ENCODE measurements at regions not wholly inside any gene's neighbourhood (a gene's known extent, or its start where the extent isn't known, plus 50 kb on each side); places are given as distances from the start of the nearest gene placed in this dataset.

- DNase-seq = no peak
Measured at GRCh38 chr5:160940725-160941124, 88.7 kb upstream of the ATP10B start.

GRCh38 chr5:160938532-160938931 lies 86.5 kb upstream of the ATP10B start:
- DNase-seq = peak; percentile 8 to 57 (median 46)

- DNase-seq = no peak
Measured at GRCh38 chr5:160937570-160937969, 85.6 kb upstream of the ATP10B start.

GRCh38 chr5:160935776-160936175 lies 83.8 kb upstream of the ATP10B start:
- DNase-seq = no peak

DNA sequence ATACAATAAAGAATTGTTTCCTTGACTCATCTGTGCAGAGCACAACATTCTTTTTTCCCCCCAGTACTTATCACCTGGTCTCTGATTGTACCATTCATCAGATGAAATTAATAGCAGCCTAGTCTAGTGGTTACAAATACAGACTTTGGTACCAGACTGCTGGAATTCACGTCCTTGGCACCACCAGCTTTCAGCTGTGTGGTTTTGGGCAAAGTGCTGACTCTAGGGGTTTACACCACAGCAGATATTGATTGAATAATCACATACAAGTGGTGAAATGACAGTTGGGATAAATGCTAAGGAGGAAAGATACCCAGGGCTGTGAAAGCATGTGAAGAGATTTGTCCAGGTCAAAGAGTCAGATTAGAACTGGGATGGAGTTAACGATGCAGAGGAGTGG lies 79.3 kb upstream of the ATP10B start:
- no peak for DNase-seq

DNA sequence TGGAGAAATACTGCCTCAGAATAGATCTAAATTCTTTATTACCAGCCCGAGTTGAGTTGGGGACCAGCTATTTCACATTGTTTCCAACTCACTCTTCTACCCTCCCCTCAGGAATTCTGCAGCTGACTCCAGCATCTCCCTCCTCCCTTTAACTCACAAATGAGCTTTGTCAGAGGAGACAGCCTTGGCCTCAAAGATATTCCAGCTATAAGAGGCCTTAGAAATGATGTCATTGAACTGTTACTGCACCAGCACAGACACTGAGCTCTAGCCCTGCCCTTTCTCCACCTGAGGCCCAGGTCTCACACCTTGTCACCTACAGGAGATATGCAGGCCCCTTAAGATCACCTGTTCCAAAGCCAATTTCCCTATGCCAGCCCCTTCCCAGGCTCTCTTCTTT lies 78.4 kb upstream of the ATP10B start:
- DNase-seq = no peak

- DNase-seq = no peak
Measured at GRCh38 chr5:160929906-160930305, 77.9 kb upstream of the ATP10B start.

DNA sequence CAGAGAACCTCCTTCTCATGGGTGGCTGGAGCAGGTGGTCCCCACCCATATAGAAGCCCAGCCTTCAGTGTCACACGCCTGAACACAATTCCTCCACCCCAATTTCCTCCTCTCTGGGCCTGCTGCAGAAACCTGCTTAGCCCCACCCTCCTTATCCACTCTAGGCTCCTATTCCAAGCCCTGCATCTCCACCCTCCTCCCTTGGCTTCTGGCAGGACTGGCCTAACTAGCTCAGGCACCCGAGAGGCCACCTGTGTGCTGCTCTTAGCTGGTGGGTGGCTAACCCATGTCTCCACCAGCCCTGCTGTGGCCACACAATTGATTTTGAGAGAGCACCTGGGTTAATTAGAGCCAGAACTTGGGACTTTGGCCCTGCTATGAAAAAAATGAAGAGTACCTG lies 77.3 kb upstream of the ATP10B start:
- no peak for DNase-seq

- DNase-seq = peak in 3 of 4 experiments; percentile 2 to 10 (median 9)
Measured at GRCh38 chr5:160926428-160926827, 74.4 kb upstream of the ATP10B start.

DNA sequence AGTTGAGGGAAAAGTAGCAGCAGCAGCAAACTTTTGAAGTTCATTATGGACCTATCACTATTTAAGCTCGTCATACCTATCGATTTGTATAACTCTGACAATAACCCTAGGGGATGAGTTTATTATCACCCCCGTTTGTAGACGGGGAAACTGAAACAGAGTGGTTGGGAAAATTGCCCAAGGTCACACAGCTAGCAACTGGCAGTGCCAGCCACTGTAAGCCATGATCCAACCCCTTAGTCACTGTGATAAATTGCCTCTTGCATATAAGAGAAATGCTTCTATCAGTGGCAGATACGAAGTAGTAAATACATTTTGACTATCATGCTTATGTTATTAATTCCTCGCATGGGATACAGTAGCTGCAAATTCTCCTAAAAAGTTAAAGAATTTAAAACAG lies 73.3 kb upstream of the ATP10B start:
- no peak for DNase-seq

DNA sequence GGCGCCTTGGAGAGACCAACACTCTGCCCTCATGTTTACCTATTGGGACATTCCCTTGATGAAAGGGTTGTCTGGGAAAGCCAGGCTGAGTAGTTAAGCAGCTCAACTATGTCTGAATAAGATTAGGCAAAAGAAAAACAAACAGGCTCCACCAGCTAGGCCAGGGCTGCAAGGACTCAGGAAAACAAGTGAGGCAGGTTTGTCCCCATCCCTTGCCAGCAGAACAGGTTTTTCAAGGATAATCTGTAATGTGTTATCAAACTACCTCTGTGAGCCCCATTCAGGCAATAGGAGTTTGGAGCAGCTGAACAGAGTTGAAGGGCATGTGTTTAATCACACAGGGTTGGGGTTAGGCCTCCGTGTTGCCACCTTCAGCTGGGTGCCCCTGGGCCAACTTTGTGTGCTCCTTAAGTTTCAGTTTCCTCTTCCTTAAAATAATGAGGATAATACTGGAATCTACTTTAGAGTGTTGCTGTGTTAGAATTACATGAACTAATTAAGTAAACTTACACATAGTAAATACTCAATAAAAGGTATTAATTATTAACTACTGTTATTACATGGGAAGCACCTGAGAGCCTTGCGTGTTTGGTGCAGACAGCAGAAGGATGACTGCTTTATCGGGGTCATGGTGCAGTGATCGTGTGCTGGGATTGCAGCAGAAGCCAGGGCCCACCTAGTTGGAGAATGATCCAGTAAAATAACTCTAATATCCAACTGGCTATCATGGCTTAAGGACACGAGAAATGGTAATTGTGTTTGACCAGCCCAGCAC lies 72.1 kb upstream of the ATP10B start:
- DNase-seq = no peak

DNA sequence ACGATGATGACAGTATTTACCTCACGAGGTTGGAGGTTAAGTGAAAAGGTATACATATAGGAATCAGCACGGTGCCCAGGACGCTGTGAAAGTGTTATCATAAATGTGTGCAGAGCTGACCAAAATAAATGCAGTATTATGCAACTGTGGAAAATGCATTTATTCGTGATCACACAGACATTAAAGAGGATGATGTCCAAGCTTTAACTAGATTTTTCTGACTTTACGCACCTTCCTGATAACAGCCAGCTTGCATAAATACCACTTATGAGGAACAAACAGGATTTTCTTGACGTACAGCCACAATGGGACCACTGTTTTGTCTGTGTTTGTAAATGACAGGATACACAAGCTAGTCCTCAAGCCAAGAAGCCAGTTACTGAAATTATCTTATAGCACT lies 71.4 kb upstream of the ATP10B start:
- DNase-seq = no peak

DNA sequence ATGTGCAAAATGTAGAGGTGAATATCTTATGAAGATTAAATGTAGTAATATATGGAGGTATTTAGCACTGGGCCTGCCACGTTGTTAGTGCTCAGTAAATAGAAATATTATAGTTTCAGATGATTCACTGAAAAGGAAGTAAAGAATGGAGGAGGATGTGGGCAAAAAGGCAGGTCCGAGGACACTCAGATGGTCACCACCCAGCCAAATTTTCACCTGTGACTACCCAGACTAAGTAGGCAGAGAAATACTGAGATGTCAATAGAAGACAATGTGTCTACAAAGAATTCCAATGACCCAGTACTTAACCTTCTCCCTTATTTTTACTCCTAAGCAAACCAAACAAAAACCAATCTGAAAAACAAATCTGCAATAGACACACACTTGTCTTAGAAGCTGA lies 70.3 kb upstream of the ATP10B start:
- DNase-seq = no peak

DNA sequence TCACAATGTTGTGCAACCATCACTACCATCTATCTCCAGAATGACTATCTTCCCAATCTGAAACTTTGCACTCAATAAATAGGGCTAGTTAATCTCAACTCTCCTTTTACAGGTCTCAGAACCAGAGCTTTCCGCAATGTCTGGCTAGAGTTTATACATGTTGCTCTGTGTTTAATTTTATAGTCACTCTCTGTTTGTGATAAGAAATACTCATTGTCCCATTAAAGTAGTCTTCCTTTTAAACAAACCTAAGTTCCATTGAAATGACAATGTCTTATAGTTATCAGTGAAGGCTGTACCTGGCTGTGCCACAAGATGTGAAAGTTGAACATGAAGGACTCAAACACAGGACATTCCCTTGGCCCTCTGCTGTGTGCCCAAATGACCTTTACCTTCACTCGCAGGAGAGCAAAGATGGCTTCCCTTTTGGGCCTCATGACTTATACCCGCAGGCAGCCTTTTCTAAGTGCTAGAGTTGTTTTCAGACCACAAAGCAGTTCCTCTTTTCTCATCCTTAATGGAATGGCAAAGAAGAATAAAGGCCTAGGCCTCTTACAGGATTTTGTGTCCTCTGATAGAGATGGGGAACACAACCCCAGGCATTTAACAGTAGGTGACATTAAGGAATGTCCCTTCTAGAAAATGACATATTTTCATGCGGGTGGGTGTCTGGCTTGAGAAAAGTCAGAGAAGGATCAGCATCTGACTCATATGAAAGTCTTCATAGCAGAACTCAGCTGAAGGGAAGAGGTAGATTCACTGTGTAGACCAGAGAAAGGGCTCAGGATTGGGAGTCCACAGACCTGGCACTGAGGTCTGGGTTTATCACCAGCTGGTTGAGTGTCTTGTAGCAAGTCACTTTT lies 69.6 kb upstream of the ATP10B start:
- DNase-seq = peak in 2 of 4 experiments; percentile 5 to 9

DNA sequence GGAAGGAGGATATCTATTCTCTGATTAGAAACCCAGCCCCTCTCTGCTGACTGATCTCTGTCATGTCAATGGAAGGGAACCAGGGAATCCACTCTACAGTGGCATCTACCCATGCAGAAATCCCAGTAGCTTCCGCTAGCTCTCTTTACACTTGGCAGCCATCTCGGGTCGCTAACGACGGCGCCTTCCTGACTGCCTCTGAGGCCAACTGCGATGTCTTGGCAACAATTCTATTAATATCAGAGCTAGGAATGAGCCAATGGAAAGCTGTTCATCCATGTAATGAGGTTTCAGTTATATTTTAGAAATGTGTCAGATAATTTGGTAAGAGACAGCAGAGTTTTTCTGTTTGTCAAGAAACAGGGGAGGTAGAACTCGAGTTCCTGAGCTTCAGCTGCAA lies 67.6 kb upstream of the ATP10B start:
- DNase-seq = no peak

DNA sequence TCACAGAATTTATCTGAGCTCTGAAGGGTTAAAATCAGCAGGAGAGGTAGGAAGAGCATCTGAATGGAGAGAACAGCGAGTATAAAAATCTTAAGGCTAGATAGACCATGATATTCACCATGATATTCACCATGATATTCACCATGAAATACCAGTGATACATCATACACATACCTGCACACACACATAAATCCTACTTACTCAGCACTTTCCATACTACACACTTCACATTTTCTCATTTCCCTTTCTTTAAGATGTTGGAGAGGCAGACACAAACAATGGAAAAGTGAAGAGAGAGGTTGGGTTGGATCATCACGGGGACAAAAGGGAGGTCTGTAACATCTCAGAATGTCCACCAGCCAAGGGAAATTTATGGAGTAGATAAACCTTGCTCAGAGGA lies 66.4 kb upstream of the ATP10B start:
- no peak for DNase-seq

DNA sequence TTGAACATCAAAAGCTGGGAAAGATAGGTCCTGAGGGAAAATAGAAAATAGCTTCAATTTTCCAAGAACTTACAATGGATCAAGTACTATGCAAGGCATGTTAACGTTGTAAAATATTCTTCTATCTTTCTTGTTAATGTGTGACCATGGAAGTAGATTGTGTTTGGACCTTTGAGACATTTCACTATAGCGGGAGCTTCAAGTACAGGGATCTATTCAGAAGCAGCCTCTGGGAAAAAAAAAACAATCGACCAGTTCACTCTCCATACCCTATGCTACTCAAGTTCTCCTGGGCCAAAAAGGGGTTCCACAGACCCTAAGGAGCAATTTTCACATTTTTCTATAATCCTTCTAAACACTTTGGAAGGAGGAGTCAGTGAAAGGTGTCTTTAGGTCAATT lies 54.1 kb upstream of the ATP10B start:
- DNase-seq = no peak

- DNase-seq = no peak
Measured at GRCh38 chr5:160905285-160905684, 53.3 kb upstream of the ATP10B start.

DNA sequence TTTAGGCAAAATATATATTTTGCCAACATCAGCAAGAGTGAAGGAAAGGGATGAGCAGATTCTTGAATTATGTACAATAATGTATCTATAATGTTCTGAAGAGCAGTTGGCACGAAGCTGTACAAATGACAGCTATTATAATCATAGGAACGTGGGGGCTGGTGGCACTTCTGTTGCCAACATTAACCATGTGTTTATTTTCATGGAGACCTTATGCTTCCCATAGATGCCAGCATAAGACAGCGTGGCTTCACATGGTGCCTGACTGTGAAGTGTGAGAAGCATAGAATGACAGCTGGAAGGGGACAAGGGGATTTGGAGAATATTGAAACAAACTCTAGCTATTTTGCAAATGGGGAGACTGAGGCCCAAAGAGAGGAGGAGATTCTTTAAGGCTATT lies 52.6 kb upstream of the ATP10B start:
- no peak for DNase-seq

GRCh38 chr5:160903551-160903950 lies 51.5 kb upstream of the ATP10B start:
- no peak for DNase-seq

- no peak for DNase-seq
Measured at GRCh38 chr5:160903076-160903475, 51.1 kb upstream of the ATP10B start.

All from suppressor macrophage (primary cell).